GM18870 (cell line): ENCODE measurements at regions not wholly inside any gene's neighbourhood (a gene's known extent, or its start where the extent isn't known, plus 50 kb on each side); places are given as distances from the start of the nearest gene placed in this dataset.
"Not testable (repeated sequence)": the region's sequence is repeated elsewhere in the genome, so short reads cannot be mapped to it uniquely, and the experiment has no call there.

Experiments
- ATAC-seq: cut with Tn5 transposase; IDR thresholded peaks from one replicate; pipeline ENCODE4 v1.9.1; 2021; ENCODE audit warnings: moderate library complexity; ENCODE audit not compliant: unreplicated experiment

DNA sequence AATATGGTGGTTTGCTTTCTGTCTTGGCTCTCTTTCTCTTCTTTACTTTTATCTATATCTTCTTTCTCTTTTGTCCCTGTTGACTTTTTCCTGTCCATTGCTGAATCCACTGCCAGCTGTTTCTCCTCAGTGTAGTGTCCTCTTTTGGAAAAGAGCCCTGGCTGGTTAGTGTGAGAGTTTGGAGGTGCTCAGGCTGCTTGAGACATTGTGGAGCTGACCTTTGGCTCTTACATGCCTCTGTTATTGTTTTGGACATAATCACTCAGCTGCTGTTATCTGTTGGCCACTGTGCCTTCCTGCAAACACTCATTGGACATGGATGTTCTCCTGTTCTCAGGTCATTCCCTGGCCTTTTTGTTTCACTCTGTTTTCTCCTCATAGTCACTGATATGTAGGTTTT, 295.4 kb upstream of the RIOK2 start:
- no peak for ATAC-seq

DNA sequence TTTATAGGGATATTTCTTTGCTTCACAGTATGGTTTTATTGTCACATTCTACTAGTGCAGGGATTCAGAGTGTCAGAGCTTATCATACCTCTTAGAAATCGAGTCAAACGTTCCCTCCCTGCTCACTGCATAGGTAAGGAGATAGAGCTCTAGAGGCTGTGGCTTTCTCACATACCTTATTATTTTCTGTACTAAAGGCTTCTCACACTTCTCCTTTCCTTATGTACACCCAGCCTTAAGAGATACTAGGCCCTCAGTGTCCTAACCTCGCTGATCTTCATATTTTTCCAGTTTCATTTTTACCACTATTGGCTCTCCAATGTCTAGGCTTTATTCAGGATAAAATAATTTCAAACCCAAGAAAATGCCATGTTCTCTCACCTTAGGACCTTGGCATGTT, 297.3 kb upstream of the RIOK2 start:
- ATAC-seq, result peak; percentile 32

DNA sequence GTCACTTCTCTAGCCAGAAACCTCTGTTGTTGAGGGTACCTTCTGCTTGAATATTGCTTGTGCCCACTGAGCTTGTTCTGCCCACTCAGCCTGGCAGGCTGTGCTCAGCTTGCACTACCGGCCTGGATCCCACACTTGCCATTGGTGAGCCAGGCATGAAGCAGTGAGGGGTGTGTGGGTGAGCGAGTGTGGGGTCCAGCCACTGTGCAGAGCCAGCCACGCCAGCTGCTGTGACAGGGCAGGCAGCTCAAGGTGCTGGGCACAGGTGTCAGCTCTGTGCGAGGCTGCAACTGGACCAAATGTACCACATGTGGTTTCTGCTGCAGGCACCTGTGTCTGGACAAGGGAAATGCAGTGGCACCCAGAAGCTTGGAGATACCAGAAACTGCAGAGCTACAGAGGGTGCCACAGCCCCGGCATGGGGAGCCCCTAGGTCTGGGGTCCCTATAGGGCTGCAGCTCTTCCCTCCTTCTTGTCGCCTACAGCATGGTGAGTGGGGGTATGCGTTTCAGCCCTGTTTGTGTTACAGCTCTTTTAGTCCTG, 305.1 kb upstream of the RIOK2 start:
- no peak for ATAC-seq

DNA sequence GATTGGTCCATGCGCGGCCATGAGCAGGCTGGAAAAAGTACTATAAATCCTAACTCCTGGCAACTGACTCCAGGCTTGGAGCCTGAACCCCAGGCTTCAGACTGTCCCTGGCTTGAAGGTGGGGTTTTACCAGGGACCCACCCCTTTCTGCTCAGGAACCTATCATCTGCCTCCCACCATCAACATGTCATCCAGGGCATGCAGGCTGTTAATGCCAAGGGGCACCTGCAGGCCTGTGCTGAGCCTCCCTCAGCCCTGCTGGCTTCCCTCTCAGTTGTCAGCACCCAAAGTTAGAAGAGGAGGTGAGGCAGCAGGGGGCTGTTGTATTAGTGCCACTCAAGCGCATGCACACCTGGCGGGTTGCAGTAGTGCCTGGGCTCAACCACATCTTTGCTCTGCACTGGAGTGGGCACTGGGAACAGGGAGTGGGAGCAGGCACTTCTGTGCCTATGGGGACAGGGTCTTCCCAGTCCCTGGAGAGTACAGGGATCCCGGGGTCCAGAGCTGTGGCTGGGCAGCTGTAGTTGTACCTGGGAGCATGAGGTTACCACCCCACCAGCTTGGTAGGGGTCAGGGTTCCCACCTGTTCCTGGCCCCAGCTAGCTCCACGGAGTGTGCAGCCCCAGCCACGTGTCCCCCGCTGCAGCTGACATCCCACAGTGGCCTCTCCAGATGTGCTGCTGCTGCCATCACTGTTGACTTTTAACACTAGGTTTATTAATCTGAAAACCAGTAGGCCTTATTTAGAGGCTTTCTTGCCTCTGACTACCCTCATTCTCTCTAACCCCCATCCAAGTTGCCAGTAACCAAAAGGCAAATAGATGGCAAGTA, 306.2 kb upstream of the RIOK2 start:
- ATAC-seq, result no peak

DNA sequence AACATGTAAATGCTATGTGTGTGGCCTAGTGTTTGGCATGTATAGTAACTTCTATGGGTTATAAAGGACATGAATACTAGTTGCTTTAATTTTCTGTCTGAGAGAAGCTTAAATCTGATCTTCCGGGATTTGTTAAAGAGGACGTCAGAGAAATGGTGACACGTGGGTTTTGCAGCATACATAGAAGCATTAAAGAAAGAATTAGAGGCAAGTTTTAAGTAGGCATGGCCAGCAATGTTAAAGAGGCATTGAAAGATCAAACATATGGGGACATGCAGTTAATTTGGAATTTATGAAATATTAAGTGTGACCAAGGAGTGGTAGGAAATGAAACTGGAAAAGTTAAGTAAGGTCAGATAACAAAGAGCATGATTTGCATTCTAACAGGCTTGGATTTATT, 311.4 kb upstream of the RIOK2 start:
- no peak for ATAC-seq

DNA sequence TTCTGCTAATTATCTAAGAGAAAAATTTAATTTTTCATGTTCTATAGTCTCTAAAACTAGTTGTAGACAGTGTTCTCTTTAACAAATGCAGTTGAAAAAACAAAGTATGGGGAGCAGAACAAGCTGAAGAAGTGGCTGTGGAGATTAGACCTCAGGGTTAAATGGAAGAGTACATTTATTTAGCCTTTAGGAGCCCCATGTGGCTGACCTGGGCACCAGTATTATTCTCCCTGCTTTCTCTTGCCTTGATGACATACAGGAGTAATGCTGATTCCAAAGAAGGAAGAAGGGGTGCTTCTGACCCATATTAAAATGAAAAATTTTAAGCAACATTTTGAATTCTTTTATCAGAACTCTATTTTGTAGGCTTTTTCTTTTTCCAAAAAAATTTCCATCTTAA, 312.3 kb upstream of the RIOK2 start:
- ATAC-seq, result no peak

DNA sequence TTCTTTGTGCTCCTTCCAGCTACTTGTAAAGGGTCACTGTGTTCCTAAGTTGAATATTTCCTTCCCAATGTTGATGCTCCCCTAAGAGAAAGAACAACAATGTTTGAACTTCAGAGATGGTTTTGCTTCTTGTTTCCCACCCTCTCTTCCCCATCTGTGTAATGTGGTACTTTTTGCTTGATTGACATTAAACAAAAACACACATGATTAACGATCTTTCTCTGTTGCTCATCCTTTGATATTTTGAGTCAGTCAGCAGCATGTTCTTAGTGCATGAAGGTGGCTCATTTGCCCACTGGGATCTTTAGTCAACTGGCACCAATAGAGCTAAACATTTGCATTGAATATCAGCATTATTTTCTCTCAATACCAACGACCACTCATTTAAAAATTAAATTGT, 313.0 kb upstream of the RIOK2 start:
- ATAC-seq, result no peak

DNA sequence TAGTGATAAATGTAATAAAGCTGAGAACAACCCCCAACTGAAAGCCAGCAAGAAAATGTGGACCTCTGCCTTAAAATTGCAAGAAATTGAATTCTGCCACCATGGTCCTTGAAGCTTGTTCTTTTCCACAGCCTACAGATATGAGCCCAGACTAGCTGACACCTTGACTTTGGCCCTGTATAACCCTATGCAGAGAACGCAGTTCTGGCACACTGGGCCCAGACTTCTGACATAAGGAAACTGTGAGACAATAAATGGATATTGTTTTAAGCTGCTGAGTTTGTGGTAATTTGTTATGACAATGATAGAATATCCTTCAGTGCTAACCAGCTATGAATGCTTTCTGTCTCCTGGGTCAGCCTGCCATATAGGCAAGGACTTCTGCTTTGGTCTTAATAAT, 315.6 kb upstream of the RIOK2 start:
- no peak for ATAC-seq

DNA sequence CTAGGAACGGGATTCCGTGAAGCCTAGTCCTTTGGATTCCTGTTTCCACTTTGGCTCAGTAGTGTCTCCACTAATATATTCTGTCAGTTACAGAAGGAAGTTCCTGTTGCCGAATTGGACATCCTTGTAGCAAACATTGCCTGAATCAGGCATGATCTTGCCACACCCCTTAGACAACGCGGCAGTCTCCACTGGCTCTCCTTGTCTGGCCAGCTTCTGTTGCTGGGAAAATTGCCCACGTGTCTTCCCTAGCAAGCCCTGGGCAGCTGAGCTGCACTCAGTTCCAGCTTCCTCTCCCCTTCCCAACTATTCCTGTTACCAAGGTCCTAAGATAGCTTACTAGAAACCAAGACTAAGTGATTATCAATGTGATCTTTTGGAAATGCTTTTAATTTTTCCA, 316.6 kb upstream of the RIOK2 start:
- no peak for ATAC-seq

DNA sequence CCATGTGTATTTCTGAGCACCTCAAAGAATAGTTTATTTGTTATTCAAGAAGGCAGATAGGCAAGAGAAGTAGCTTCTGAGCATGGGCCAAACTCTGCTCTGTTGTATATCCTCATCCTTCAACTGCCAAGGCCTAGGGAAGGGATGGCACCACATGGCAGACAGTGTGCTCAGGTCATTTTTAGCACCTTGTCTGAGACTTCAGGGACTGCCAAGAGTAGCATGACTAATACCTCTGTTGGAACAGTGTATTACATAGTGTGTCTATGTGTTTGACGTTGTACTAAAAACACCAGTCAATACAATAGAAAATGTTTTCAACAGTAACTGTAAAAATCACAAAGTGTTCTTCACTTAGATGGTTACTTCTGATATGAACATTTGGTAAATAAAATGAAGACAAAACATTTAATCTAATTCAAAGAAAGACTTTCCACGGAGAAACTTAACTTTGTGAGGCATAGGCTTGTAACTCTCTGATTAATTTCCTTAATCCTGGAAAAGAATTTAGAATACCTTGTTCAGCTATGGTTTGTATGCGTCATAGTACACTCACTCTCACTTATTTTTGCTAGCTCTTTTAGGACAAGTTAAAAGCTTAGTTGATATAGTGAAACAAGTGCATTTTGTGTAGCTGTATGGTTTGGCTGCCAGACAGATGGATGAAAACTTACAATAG, 318.4 kb upstream of the RIOK2 start:
- ATAC-seq, result no peak

DNA sequence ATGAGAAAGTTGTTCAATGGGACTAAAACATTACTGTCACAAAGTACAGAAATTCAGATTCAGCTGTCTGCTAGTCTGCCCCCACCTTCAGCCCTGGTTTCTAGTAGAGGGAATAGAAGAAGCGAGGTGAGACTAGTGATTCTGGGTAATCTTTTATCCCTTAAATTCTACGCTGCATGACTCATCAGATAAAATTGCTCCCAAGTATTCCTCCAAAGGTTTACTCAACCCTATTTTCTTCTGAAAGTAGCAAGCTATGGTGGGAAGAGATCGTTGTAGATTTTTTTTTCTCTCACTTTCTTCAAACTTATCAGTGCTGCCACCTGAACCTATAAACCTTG, 318.9 kb upstream of the RIOK2 start:
- no peak for ATAC-seq

DNA sequence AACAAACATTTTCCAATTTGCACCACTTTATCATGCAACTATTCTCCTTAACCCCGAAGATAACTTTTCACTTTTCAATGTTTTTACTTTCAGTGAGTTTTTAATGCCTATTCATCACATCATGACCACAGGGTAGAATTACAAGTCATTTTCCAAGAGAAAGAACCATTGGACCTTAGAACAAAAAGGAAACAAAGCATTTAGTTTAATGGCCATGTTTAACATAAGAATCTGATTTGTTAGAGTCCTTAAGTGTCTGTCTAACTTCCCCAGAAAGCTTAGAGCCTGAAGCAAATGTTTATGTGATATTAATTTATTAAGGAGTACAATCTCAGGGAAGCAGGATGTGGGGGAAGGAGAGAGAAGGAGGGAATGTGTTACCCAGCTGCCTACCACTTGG, 325.8 kb upstream of the RIOK2 start:
- ATAC-seq, result no peak

DNA sequence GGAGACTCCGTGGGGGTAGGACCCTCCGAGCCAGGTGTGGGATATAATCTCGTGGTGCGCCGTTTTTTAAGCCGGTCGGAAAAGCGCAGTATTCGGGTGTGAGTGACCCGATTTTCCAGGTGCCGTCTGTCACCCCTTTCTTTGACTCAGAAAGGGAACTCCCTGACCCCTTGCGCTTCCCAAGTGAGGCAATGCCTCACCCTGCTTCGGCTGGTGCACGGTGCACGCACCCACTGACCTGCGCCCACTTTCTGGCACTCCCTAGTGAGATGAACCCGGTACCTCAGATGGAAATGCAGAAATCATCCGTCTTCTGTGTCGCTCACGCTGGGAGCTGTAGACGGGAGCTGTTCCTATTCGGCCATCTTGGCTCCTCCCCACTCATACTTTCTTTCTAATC, 336.5 kb upstream of the RIOK2 start:
- not testable (repeated sequence) for ATAC-seq

DNA sequence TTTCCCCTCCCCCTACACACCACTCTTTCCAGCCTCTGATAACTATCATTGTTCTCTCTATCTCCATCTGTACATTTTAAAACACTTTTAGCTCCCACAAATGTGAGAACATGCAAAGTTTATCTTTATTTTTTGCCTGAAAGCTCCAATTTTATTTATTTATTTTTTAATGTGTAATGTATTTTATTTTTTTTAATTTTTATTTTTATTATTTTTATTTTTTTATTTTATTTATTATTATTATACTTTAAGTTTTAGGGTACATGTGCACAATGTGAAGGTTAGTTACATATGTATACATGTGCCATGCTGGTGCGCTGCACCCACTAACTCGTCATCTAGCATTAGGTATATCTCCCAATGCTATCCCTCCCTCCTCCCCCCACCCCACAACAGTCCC, 340.3 kb upstream of the RIOK2 start:
- ATAC-seq, result not testable (repeated sequence)

DNA sequence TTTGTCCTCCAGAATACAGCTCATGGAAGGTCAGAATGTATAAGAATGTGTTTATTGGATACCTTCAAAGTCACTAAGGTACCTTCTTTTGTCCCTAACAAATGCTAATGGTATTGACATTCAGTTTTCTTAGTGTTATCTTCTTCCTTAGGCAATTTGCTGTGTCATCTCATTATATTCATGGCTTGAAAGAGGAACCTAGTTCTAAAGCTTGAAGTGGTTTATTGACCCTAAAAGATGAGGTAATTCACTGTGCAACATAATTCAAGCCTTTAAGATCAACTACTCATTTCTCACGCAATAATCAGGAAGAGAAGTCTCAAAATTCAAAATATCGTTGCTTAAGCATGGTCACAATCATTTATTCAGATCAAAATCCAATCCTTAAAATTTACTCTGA, 342.7 kb upstream of the RIOK2 start:
- ATAC-seq, result no peak

DNA sequence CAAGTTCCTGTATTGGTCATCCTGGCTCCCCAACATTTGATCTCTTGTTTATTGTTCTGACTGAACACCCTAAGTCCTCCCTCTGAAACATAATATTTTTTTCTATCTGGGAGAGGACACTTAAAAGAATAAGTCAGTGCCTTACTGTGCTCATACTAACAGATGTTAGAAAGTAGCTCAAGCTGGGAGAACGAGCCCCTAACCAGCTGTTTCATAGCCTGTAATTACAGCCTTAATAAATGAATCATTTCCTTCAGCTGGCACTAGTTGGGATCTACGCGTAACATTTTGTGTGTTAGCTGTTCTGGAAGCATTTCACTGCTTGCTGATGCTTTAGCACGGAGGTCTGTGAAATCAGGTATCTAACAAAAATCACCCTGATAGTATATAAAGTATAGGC, 345.9 kb upstream of the RIOK2 start:
- no peak for ATAC-seq

DNA sequence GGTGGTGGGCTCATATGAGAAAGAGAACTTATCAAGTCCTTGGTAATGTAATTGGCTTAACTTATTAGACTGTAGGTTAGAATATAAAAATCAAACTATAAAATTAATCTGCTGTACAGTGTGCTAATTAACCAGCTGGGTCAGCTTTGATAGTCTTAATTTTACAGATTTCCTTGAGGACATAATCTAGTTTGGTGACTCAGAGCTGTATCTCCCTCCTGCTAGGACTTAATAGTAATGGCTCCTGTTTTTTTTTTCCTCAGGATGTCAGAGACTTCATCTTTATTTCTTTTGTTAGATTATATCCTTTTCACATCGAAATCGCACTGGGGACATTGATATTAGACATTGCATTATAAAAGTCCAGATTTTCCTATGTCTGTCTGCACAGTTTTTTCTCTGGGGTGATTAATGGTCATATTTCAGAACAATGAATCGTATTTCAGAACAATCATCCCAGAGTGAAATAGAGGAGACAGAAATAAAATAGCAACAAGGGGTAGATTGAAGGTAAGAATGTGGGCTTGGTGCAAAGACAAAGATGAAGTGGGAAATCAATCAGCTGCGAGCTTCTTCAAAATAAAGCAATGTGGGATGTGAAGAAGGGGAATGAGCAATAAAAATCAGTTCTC, 346.4 kb upstream of the RIOK2 start:
- no peak for ATAC-seq

DNA sequence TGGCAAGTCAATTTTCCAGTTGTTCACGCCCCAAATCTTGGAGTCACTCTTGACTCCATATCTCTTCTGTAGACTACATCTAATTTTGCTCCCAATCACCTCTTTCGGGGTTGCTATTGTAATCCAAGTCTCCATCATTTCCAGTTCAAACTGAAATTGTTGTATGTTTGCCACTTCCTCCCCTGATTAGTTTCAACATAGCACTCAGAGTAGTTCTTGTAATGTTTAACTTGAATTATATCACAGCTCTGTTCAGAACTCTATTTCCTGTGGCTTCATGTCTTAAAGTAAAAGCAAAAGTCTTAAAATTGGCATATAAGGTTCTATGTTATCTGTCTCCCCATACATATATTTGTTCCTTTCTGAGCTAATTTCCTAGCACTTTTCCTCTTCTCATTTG, 348.5 kb upstream of the RIOK2 start:
- peak; percentile 87 for ATAC-seq

DNA sequence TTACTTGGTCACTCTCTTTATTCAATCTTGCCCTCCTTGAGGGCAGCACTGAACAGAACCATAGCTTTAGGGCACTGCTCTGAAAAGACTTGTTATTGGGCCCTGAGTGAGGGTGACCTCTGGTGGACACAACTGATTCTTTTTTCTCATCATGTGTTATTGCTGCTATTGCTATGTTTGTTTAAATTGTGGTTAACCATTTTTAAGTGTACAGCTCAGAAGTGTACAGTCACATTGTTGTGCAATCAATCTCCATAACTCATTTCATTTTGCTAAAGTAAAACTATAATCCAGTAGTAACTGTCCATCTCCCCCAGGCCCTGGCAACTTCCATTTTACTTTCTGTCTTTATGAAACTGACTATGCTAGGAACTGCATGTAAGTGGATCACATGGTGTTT, 351.1 kb upstream of the RIOK2 start:
- ATAC-seq, result peak; percentile 66

DNA sequence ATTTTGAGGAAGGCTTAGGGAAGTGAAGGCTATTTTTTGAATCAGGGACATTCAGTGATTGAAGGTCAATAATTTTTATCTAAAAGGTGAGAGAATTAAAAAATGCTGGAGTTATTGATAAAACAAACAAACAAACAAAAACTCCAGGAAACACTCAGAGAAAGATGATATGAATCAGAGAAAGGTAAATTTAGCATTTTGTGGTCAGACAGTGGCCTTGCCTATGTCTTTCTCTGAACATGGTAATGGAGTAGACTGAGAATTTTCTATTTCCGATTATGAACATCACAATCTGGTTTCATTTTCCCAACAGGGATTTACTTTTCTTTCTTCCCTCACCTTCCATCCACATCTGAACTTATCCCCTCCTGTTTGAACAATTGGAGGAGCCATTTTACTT, 353.6 kb upstream of the RIOK2 start:
- ATAC-seq, result no peak

DNA sequence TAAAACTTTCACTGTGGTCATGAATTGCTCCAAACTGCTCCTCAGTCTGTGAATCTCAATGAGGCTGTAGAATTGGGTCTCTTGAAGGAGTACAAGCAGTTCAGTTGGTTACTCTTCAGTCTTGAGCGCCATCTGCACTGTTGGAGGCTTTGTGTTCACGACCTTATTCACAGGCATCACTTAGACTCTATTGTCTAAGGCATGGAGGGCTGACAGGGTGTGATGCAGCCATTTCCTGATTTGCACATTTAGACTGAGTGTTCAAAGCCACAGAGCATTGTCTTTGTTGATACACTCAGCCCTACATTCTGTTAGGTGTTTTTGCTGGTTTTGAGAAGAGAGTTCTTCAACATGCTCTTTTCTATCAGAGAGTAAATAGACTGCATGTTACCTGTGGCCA, 355.9 kb upstream of the RIOK2 start:
- no peak for ATAC-seq

DNA sequence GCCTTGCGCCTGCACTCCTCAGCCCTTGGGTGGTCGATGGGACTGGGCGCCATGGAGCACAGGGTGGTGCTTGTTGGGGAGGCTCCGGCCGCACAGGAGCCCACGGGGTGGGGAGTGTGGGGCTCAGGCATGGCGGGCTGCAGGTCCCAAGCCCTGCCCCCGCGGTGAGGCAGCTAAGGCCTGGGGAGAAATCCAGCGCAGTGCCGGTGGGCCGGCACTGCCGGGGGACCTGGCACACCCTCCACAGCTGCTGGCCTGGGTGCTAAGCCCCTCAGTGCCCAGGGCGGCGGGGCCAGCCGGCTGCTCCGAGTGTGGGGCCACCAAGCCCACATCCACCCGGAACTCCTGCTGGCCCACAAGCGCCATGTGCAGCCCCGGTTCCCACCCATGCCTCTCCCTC, 358.8 kb upstream of the RIOK2 start:
- ATAC-seq, result no peak
